Calu3 (cell line): ENCODE measurements at regions not wholly inside any gene's neighbourhood (a gene's known extent, or its start where the extent isn't known, plus 50 kb on each side); places are given as distances from the start of the nearest gene placed in this dataset.
"Not testable (repeated sequence)": the region's sequence is repeated elsewhere in the genome, so short reads cannot be mapped to it uniquely, and the experiment has no call there.

Experiments
- BruUV-seq: library from RNA; stranded (reverse); fragments of 400-500 nt; replicated peaks from 2 replicates; lab custom pipeline; 2021; lab: Mats Ljungman, UMichigan
- CTCF ChIA-PET: fragments of 300-600 bp; sonication (Branson Sonifier 250); formaldehyde crosslinking; loops from one replicate; lab custom pipeline; 2022; ENCODE audit warnings: antibody characterized with exemption; lab: Charles Lee
- DNase-seq: peaks from one replicate; pipeline ENCODE4 v3.0.0; 2022
- H3K27ac Mint-ChIP-seq: one replicate; pipeline ENCODE4 v1.8.0; 2022; ENCODE audit warnings: mixed read lengths; ENCODE audit not compliant: unreplicated experiment
- H3K27me3 Mint-ChIP-seq: one replicate; pipeline ENCODE4 v1.8.0; 2022; ENCODE audit warnings: mixed read lengths; ENCODE audit not compliant: unreplicated experiment
- H3K36me3 Mint-ChIP-seq: one replicate; pipeline ENCODE4 v1.8.0; 2022; ENCODE audit warnings: mild to moderate bottlenecking, moderate library complexity, mixed read lengths; ENCODE audit not compliant: insufficient read depth, unreplicated experiment
- H3K4me1 Mint-ChIP-seq: one replicate; pipeline ENCODE4 v1.8.0; 2022; ENCODE audit warnings: mild to moderate bottlenecking, low read depth, mixed read lengths; ENCODE audit not compliant: unreplicated experiment
- H3K4me3 Mint-ChIP-seq: one replicate; pipeline ENCODE4 v1.8.0; 2022; ENCODE audit warnings: mild to moderate bottlenecking, low read depth, moderate library complexity, mixed read lengths; ENCODE audit not compliant: unreplicated experiment
- H3K9me3 Mint-ChIP-seq: one replicate; pipeline ENCODE4 v1.8.0; 2022; ENCODE audit warnings: low read depth, mixed read lengths; ENCODE audit not compliant: unreplicated experiment
- intact Hi-C: fragments of 100-400 bp; cut with micrococcal nuclease; formaldehyde crosslinking; loops from one replicate; pipeline ENCODE4 v1.10.0; 2022; ENCODE audit not compliant: unreplicated experiment
- TF ChIP-seq, protein P1 (sequence below): fragments of 200-600 bp; IDR thresholded peaks from one replicate; pipeline ENCODE4 v1.8.0; 2022; ENCODE audit warnings: antibody characterized with exemption; ENCODE audit not compliant: unreplicated experiment

DNA sequence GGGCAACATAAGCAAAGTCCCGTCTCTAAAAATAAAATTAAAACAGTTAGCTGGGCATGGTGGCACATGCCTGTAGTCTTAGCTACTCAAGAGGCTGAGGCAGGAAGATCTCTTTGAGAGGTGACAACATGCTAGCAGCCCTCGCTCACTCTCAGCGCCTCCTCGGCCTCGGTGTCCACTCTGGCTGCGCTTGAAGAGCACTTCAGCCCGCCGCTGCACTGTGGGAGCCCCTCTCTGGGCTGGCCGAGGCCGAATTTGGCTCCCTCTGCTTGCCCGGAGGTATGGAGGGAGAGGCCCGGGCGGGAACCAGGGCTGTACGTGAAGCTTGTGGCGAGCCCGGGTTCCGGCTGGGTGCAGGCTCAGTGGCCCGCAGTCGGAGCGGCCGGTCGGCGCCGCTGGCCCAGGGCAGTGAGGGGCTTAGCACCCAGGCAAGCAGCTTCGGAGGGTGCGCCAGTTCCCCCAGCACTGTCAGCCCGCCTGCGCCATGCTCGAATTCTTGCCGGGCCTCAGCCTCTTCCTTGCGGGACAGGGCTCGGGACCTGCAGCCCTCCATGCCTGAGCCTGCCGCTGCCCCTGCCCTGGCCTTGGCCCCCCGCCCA lies 138.3 kb downstream of the MAP3K21 start:
- no peaks in the 10 kb centered on the region for H3K9me3 Mint-ChIP-seq
- no peak overlapping the region for H3K4me3 Mint-ChIP-seq
- BruUV-seq = no TSS peak
- no peaks in the 10 kb centered on the region for H3K36me3 Mint-ChIP-seq
- H3K27ac Mint-ChIP-seq = no peak overlapping the region
- no peaks in the 10 kb centered on the region for H3K4me1 Mint-ChIP-seq
- H3K27me3 Mint-ChIP-seq = no peaks in the 10 kb centered on the region
- TF ChIP-seq, protein P1, sequence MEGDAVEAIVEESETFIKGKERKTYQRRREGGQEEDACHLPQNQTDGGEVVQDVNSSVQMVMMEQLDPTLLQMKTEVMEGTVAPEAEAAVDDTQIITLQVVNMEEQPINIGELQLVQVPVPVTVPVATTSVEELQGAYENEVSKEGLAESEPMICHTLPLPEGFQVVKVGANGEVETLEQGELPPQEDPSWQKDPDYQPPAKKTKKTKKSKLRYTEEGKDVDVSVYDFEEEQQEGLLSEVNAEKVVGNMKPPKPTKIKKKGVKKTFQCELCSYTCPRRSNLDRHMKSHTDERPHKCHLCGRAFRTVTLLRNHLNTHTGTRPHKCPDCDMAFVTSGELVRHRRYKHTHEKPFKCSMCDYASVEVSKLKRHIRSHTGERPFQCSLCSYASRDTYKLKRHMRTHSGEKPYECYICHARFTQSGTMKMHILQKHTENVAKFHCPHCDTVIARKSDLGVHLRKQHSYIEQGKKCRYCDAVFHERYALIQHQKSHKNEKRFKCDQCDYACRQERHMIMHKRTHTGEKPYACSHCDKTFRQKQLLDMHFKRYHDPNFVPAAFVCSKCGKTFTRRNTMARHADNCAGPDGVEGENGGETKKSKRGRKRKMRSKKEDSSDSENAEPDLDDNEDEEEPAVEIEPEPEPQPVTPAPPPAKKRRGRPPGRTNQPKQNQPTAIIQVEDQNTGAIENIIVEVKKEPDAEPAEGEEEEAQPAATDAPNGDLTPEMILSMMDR = no peak
- no peak for DNase-seq
- CTCF ChIA-PET = no interaction called here
- intact Hi-C loops = no loop called here

DNA sequence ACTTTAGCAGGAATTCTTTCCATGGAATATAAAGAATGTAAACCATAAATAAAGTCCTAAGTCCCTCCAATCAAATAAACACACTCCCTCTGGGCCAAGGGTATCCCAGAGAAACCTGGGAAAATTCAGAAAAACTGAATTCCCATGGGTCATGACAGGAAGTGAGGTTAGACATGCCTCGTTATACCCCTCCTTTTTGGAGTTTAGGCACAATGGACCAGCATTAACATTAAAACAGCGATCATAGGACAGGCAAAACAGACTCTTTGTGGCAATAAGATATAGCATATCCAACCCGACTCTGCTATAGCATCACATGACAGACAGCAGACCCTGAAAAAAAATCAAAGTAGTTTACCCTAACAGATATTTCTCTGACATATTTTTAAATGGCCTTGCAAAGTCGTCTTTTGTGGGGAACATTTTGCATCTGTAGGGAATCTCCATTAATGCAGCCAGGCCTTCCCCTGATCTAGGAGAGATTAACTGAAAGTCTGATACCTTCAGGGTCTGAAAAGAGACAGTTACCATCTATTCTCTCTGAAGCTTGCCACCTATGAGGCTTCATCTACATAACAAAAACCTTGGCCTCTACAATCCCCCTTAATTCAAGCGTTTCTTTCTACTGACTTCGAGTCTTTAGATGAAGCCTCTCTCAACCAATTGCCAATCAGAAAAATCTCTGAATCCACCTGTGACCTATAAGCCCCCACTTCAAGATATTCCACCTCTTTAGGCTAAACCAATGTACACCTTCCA lies 143.0 kb upstream of the KCNK1 start:
- no TSS peak for BruUV-seq
- H3K36me3 Mint-ChIP-seq = no peaks in the 10 kb centered on the region
- peaks cover 15% of the 10 kb centered on the region for H3K4me1 Mint-ChIP-seq
- H3K9me3 Mint-ChIP-seq = peaks cover 9% of the 10 kb centered on the region
- no peak for DNase-seq
- no peak overlapping the region for H3K27ac Mint-ChIP-seq
- TF ChIP-seq, protein P1 = no peak
- no peaks in the 10 kb centered on the region for H3K27me3 Mint-ChIP-seq
- intact Hi-C loops = no loop called here
- H3K4me3 Mint-ChIP-seq = no peak overlapping the region
- CTCF ChIA-PET = no interaction called here

DNA sequence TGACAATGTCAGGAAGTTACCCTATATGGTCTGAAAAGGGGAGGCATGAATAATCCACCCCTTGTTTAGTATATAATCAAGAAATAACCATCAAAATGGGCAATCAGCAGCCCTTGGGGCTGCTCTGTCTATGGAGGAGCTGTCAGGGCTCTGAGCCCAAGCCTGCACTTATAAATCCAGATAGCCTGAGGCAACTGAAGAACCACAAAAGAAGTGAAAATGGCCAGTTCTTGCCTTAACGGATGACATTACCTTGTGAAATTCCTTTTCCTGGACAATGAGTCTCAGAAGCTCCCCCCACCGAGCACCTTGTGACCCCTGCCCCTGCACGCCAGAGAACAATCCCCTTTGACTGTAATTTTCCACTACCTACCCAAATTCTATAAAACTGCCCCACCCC lies 142.1 kb upstream of the KCNK1 start:
- H3K4me3 Mint-ChIP-seq, H3K36me3 Mint-ChIP-seq, H3K27me3 Mint-ChIP-seq, DNase-seq, intact Hi-C loops, BruUV-seq, H3K9me3 Mint-ChIP-seq, H3K27ac Mint-ChIP-seq, CTCF ChIA-PET: not testable (repeated sequence)
- peaks cover 15% of the 10 kb centered on the region for H3K4me1 Mint-ChIP-seq

DNA sequence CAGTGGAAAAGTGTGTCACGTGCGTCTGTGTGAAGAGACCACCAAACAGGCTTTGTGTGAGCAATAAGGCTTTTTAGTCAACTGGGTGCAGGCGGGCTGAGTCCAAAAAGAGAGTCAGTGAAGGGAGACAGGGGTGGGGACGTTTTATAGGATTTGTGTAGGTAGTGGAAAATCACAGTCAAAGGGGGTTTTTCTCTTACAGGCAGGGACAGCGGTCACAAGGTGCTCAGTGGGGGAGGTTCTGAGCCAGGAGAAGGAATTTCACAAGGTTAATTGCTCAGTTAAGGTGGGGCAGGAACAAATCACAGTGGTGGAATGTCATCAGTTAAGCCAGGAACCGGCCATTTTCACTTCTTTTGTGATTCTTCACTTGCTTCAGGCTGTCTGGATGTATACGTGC lies 141.1 kb upstream of the KCNK1 start:
- not testable (repeated sequence) for H3K4me3 Mint-ChIP-seq, H3K27me3 Mint-ChIP-seq
- H3K4me1 Mint-ChIP-seq = peaks cover 15% of the 10 kb centered on the region

DNA sequence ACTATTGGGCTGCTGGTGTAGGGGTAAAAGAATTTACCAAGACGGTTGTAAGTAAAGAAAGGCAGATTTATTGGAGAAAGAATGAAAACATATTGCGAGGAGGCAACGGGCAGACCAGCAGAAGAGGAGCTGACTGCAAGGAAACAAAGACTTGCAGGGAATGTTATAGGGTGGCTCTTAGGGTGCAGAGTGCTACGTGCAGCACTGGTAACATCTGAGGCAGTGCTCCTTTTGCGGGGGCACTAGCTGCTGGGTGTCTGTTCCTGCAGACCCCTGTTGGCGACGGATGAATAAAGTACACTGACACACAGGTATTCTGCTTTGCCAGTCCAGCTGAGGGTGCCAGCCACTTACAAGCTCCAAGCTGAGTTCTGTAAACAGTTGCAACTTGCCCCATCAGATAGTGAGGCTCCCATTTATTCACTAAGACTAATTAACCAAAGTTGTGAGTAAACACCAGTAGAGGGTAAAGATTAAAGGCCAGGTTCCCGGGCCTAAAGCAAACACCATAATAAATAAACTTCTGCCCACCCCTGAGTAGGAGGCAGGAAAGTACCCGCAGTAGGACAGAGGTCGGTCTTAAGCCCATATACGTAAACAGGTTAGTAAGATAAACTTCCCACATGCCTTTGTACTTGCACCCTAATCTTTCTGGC lies 140.2 kb upstream of the KCNK1 start:
- H3K4me1 Mint-ChIP-seq = peaks cover 15% of the 10 kb centered on the region
- intact Hi-C loops = no loop called here
- no peak overlapping the region for H3K27ac Mint-ChIP-seq
- TF ChIP-seq, protein P1 = no peak
- CTCF ChIA-PET = no interaction called here
- no peaks in the 10 kb centered on the region for H3K27me3 Mint-ChIP-seq
- no TSS peak for BruUV-seq
- H3K4me3 Mint-ChIP-seq = no peak overlapping the region
- no peak for DNase-seq
- H3K9me3 Mint-ChIP-seq = peaks cover 9% of the 10 kb centered on the region
- no peaks in the 10 kb centered on the region for H3K36me3 Mint-ChIP-seq

More for the DNA sequence above, 141.1 kb upstream of the KCNK1 start:
- DNase-seq, intact Hi-C loops, H3K36me3 Mint-ChIP-seq, CTCF ChIA-PET, BruUV-seq, H3K9me3 Mint-ChIP-seq: not testable (repeated sequence)
- H3K27ac Mint-ChIP-seq = peak overlapping the region; percentile 16
